Upper lobe of left lung (tissue), 4 donors: ENCODE measurements at regions not wholly inside any gene's neighbourhood (a gene's known extent, or its start where the extent isn't known, plus 50 kb on each side); places are given as distances from the start of the nearest gene placed in this dataset.

Experiments
- CTCF ChIP-seq, 6 experiments: fragments of 450-650 bp in 4 of 6; fragments of 200-600 bp in 2 of 6; sonication (generic) in 2 of 6; IDR thresholded peaks; one replicate each; pipeline ENCODE4 v1.5.1; 2016 to 2019; ENCODE audit warnings: antibody characterized with exemption in 6 of 6
- EP300 ChIP-seq, 4 donors: sonication (generic); formaldehyde crosslinking; IDR thresholded peaks; one replicate each; pipeline ENCODE4 v1.5.1; 2017; ENCODE audit warnings: antibody characterized with exemption in 4 of 4, control low read depth in 2 of 4
- POLR2A ChIP-seq, 4 donors: fragments of 450-650 bp; IDR thresholded peaks; one replicate each; pipeline ENCODE4 v1.5.1; 2016 to 2017; ENCODE audit warnings: antibody characterized with exemption in 4 of 4, mild to moderate bottlenecking in 2 of 4
- POLR2AphosphoS5 ChIP-seq, 2 donors: sonication (generic); formaldehyde crosslinking; IDR thresholded peaks; one replicate each; pipeline ENCODE4 v1.5.1; 2017; ENCODE audit warnings: antibody characterized with exemption in 2 of 2

- TF ChIP-seq POLR2A (IDR thresholded peaks at IDR 0.05), result no peak
- TF ChIP-seq CTCF (IDR thresholded peaks at IDR 0.05), result no peak
- no peak for TF ChIP-seq EP300 (IDR thresholded peaks at IDR 0.05)
- no peak for TF ChIP-seq POLR2AphosphoS5 (IDR thresholded peaks at IDR 0.05)
These were observed 127.7 kb upstream of the SHB start for GRCh38 chr9:38196714-38197113.
